NCI-H1105 (cell line): ENCODE measurements at regions not wholly inside any gene's neighbourhood (a gene's known extent, or its start where the extent isn't known, plus 50 kb on each side); places are given as distances from the start of the nearest gene placed in this dataset.
"Not testable (repeated sequence)": the region's sequence is repeated elsewhere in the genome, so short reads cannot be mapped to it uniquely, and the experiment has no call there.

Source experiments
- DNase-seq: peaks from one replicate; lab custom pipeline; 2025; lab: John Stamatoyannopoulos, UW

DNA sequence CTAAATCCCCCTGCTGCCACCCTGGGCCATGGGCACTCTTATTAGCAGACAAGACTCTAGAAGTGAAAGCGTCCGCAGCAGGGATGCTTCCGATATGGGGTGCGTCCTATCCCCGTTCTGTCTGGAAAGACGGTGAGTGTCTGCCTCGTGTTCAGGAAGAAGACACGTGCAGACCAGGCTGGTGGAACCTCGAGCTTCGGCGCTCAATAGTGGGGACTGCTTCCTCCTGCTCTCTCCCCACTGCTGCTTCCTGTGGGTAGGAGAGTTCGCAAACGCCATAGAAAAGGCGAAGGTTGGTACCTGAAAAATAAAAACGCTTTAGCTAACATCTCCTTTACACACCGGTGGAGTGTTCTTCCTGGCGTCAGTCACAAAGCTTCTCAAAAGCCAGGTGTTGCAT is 67.7 kb upstream of the LYZL2 start:
- not testable (repeated sequence) for DNase-seq

- not testable (repeated sequence) for DNase-seq
Observed at GRCh38 chr10:30696416-30697185, 67.0 kb upstream of the LYZL2 start.

DNA sequence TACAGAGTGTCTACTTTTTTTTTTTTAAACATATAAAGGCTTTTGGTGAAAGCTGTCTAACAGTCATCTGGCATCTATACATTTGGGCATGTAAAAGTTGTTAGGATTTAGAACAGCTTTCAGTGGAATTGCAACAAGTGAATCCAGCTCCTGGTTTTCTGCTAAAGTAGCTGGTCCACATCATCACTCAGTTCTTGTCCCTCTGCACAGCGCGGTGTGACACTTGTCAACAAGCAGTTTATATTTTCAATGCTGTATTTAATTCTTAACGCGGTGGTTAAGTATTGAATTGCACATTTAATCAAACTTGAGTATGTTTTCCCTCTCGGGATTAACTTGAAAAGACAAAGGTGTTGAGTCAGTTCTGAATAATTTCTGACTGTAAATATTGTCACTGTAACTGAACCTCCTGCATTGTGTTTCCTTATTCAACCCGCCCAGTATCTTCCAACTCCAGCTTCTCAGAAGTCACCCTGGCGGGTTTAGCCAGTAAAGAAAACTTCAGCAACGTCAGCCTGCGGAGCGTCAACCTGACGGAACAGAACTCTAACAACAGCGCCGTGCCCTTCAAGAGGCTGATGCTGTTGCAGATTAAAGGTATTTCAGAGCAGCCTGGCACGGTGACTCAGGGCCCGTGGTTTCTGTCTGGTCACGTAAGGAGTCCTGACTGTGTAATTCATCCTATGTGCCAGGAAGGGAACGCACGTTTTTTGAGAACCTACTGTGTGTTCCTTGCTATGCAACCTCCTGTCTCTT is 66.1 kb upstream of the LYZL2 start:
- not testable (repeated sequence) for DNase-seq

GRCh38 chr10:30694518-30695228 is 65.1 kb upstream of the LYZL2 start:
- DNase-seq, result no peak

DNA sequence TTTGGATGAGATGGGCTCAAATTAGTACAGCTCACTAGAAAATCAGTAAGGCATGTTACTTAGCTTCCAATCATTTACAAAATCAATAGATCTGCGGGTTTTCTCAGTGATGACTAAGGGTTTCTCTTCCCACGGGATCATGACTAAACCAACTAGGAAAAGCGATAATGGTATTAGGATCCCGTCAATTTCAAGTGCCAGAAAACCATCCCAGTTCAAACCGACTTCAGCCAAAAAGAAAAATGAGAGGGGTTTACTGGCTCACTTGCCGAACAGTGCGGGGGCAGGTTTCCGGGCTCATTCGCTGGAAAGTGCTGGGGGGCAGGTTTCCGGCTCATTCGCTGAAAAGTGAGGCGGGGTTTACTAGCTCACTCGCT is 62.1 kb upstream of the LYZL2 start:
- DNase-seq, result no peak

DNA sequence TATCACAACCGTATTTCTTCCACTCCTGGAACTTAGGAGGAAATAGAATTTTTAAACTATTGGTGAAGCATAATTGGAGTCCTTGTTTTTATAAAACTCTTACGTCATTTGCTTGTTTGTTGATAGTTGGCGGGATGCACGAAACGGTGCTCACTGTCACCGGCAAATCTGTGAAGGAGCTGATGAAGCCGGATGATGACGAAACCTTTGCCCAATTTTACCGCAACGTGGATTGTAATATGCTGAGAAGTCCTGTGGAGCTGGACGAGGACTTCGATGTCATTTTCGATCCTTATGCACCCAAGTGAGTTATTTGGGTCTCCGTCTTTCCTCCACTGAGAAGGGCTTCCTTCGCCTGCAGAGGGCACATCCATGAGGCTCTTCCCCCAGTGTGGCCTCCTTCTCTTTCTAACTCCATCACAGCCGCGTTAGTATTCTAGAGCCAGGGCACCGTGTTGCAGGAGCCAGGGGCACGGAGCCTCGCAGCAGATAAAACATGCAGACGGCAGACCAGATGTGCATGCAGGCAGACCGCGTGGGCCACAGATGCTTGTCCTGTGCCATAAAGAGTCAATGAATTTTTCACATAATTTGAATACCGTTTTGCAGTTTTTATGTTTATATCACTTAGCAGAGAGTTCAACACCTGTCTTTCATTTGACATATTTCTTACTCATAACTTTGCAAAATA is 61.5 kb upstream of the LYZL2 start:
- DNase-seq, result not testable (repeated sequence)

DNA sequence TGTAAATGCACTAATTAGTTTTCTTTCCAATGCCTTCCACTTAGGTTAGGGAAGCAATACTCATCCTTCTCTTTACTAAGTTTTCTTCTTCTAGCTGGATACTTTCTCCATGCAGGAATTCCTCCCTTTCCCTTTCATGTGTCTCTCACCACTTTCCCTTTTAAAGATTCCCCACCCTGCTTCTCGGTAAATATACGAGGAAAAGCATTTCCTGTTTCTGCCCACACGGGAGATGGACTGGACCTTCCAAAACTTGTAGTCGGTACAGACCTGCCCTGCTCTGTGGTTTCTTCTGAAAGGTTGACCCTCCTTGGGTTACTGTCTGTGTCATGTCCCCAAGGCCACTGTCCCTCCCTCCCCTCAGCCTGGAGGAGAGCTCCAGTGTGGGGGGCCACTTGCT is 58.9 kb upstream of the LYZL2 start:
- DNase-seq, result no peak

DNA sequence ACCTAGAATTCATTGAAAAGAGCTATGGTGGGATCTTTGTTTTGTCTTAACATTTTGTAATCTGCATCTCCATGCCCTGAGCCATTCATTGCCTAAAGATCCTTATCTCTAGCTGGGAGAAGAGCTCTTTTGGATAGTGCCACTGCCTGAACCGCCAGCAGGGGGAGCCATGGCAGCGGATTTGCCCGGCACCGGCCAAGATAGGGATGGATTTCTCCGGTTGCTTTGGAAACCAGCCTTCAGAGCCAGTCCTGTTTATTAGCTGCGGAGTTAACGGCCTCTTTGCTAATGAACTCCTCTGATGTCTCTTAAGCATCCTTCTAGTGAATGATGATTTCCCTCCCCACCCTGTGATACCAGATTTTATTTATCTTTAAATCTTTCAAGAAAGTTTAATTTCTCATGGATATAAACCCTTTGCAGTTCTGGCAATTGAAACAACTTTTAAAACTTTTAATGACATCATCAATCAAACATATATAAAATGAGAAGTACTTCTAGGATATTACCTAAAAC is 58.2 kb upstream of the LYZL2 start:
- DNase-seq, result peak; percentile 55

DNA sequence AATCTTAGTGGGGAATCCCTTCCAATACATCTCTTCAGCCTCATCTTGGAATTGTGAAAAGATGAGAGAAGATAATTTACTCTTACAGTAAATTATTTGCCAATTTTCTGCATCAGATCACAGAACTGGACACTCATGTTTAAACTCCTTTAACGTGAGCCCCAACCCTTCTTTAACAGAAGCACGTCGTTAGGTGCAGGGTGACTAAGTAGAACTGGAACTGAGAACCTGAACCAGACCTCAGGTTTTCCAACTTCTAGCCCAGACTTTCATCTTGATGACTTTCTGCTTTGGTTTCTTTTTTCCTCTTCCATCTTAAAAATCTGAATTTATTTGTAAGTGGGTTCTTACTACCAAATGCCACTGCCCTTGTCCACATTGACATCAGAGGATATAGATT is 57.2 kb upstream of the LYZL2 start:
- no peak for DNase-seq

DNA sequence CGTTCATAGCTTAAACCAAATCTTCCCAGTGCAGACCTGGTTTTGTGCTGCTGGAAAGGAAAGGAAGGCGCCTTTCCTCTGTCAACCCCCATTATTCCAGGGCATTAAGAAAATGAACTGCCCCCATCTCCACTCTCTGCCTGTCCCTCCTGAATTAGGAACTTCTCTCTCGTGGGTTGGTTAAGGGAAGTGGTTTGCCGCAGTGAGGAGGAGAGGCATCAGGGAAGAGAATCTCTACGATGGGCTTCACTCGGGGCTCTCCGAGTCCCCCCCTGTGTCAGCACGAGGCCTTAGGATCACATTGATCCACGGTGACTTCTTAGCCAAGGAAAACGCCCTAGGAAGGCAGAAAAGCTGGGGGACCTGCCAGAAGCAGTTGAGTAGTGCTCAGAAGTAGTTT is 53.9 kb upstream of the LYZL2 start:
- no peak for DNase-seq

DNA sequence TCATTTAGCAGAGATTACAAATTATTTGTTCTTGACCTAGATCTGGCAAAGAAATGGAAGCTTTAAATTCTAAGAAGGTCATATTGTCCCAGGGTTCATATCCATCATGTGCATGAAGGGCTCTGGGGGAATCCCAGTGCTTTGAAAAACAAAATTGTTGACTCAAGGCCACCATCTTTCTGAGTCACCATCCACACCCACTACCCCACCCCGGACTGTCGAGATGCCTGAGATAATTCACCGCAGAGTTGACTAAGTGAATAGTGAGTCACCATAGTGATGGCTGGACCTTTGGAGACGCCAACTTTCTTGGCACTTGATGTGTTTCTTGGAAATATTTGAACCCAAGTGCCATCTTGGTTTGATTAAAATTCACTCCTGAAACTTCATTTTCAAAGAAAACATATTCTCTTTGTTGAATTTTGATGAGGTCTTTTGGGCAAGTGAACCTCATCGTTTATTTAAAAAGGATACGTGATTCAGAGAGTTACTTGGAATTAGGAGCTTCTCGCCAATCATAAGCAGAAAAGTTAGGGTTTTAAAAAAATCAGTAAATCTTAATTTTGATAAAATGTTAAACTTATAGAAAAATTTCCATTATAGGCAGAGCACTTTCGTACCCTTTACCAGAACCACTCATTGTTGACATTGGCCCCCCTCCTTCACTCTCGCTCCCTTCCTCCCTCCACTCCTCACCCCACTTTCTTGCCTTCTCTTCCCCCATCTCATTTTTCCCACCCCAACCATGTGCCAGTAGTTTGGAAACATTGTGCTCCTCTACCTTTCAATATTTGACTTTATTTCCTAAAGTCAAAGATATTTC is 53.0 kb upstream of the LYZL2 start:
- DNase-seq, result not testable (repeated sequence)

DNA sequence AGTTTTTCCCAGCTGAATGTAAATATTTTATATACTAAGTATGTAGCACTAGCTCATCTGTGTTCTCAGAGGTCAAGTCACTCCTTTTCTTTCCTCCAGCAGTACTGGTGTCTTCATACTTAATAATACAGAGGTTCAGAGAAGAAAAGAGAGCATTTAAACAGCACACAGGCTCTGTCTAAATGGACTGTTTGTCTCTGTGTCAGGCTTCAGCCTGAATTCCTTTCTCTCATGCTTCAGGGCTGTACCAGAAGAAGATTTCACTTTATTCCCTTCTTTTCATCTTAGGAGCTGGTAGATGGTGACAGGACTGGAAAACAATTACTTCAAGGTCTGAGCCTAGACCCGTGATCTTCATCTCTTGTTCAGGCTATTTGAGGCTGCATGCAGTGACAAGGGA is 51.4 kb upstream of the LYZL2 start:
- DNase-seq, result no peak
